HepG2 (cell line): ENCODE measurements at regions not wholly inside any gene's neighbourhood (a gene's known extent, or its start where the extent isn't known, plus 50 kb on each side); places are given as distances from the start of the nearest gene placed in this dataset.

Experiments
- ATAC-seq: fragments of 200-7000 bp; cut with Tn5 transposase; 3 replicates; pipeline ENCODE4 v1.9.1; 2020; ENCODE audit warnings: mild to moderate bottlenecking, moderate library complexity
- BruUV-seq: library from RNA; stranded (reverse); fragments of 400-500 nt; replicated peaks from 2 replicates; lab custom pipeline; 2021; lab: Mats Ljungman, UMichigan
- CTCF ChIA-PET: fragments of 300-600 bp; formaldehyde crosslinking; extraction: SDS; loops from one replicate; lab custom pipeline; 2021; ENCODE audit warnings: low total read pairs, inconsistent platforms, low intra/inter-chr PET ratio; lab: Yijun Ruan, JAX
- POLR2A ChIA-PET: fragments of 350-600 bp; sonication (Branson Sonifier 250); formaldehyde crosslinking; loops from one replicate; lab custom pipeline; 2020; ENCODE audit warnings: antibody characterized with exemption, inconsistent platforms; lab: Yijun Ruan, JAX
- DNase-seq: peaks from one replicate; pipeline ENCODE4 v3.0.0-alpha.2; 2015; ENCODE audit warnings: low spot score
- FAIRE-seq: peaks from 3 replicates; lab custom pipeline; 2011; peaks lifted over from hg19 to GRCh38; lab: Jason Lieb, UNC
- H2AFZ ChIP-seq: one replicate; pipeline ENCODE4 v1.6.1; 2011; ENCODE audit warnings: low read length, inconsistent platforms
- H3K27ac ChIP-seq: fragments of 300-600 bp; 3 replicates; pipeline ENCODE4 v1.8.0; 2011; ENCODE audit warnings: mixed run types, mild to moderate bottlenecking, mixed read lengths, low read length, inconsistent platforms; ENCODE audit not compliant: insufficient read depth; ENCODE audit errors: extremely low read length
- H3K27me3 ChIP-seq, 2 experiments: fragments of 200-600 bp in 1 of 2; 2 replicates in 1 of 2; 3 replicates in 1 of 2; pipeline versions ENCODE4 v1.6.0 to v1.8.0; 2011; ENCODE audit warnings: low read length in 2 of 2, mild to moderate bottlenecking in 2 of 2, moderate library complexity in 2 of 2, inconsistent platforms in 1 of 2; ENCODE audit not compliant: insufficient read depth in 2 of 2, control insufficient read depth in 1 of 2
- H3K36me3 ChIP-seq, 2 experiments: fragments of 200-600 bp in 1 of 2; replicated peaks in 1 of 2; 2 replicates in 1 of 2; 3 replicates in 1 of 2; pipeline versions ENCODE4 v1.5.1 to v1.8.0; 2011; ENCODE audit warnings: low read length in 2 of 2, inconsistent platforms in 1 of 2; ENCODE audit not compliant: insufficient read depth in 2 of 2, control insufficient read depth in 1 of 2
- H3K4me1 ChIP-seq: 2 replicates; pipeline ENCODE4 v1.5.1; 2012; ENCODE audit warnings: low read length, inconsistent platforms; ENCODE audit not compliant: insufficient read depth
- H3K4me2 ChIP-seq: 2 replicates; pipeline ENCODE4 v1.6.0; 2011; ENCODE audit warnings: low read depth, low read length, inconsistent platforms
- H3K4me3 ChIP-seq, 3 experiments: fragments of 200-600 bp in 1 of 3; sonication (generic), shearing (Covaris generic) in 1 of 3; replicated peaks in 1 of 3; 2 replicates each; pipeline ENCODE4 v1.5.1; 2011 to 2016; ENCODE audit warnings: low read length in 3 of 3, inconsistent platforms in 2 of 3, low read depth in 2 of 3, mild to moderate bottlenecking in 2 of 3, control low read depth in 1 of 3, mixed read lengths in 1 of 3; ENCODE audit not compliant: insufficient read depth in 1 of 3
- H3K79me2 ChIP-seq: one replicate; pipeline ENCODE4 v1.6.1; 2011; ENCODE audit warnings: low read length, inconsistent platforms; ENCODE audit not compliant: insufficient read depth
- H3K9ac ChIP-seq: 2 replicates; pipeline ENCODE4 v1.6.0; 2011; ENCODE audit warnings: mild to moderate bottlenecking, low read depth, low read length, inconsistent platforms; ENCODE audit not compliant: insufficient read depth
- H3K9me3 ChIP-seq: 2 replicates; pipeline ENCODE4 v1.5.1; 2012; ENCODE audit warnings: mild to moderate bottlenecking, low read length
- H4K20me1 ChIP-seq: 2 replicates; pipeline ENCODE4 v1.6.0; 2011; ENCODE audit warnings: inconsistent platforms, mild to moderate bottlenecking, low read length, moderate library complexity; ENCODE audit not compliant: insufficient read depth
- ATF1 ChIP-seq: IDR thresholded peaks from 2 replicates; pipeline ENCODE4 v1.6.1; 2016; ENCODE audit warnings: mild to moderate bottlenecking, control low read depth
- HOXA3 ChIP-seq: sonication (generic); formaldehyde crosslinking; IDR thresholded peaks from 2 replicates; pipeline ENCODE4 v1.5.0; 2020; ENCODE audit warnings: missing genetic modification reagents
- SMARCE1 ChIP-seq: fragments of 450-650 bp; IDR thresholded peaks from 2 replicates; pipeline ENCODE4 v1.6.1; 2017; ENCODE audit warnings: borderline replicate concordance
- SP2 ChIP-seq: sonication (generic); formaldehyde crosslinking; IDR thresholded peaks from 2 replicates; pipeline ENCODE4 v1.5.1; 2020; ENCODE audit warnings: mild to moderate bottlenecking, missing genetic modification reagents
- ZC3H13 ChIP-seq: sonication (generic); formaldehyde crosslinking; IDR thresholded peaks from 2 replicates; pipeline ENCODE4 v1.8.1; 2023; ENCODE audit warnings: mild to moderate bottlenecking, missing genetic modification reagents, moderate library complexity
- ZFAT ChIP-seq: sonication (generic); formaldehyde crosslinking; conservative IDR thresholded peaks from 2 replicates; pipeline ENCODE4 v1.8.1; 2023; ENCODE audit warnings: missing genetic modification reagents, inconsistent platforms
- ZFP62 ChIP-seq: sonication (generic); formaldehyde crosslinking; IDR thresholded peaks from 2 replicates; pipeline ENCODE4 v1.4.0; 2020; ENCODE audit warnings: missing genetic modification reagents
- ZNF251 ChIP-seq: sonication (generic); formaldehyde crosslinking; IDR thresholded peaks from 2 replicates; pipeline ENCODE4 v1.9.0; 2021; ENCODE audit warnings: mild to moderate bottlenecking, missing genetic modification reagents
- ZNF616 ChIP-seq: sonication (generic); formaldehyde crosslinking; IDR thresholded peaks from 2 replicates; pipeline ENCODE4 v1.5.0; 2020; ENCODE audit warnings: low read depth, mild to moderate bottlenecking, missing genetic modification reagents
- ZSCAN31 ChIP-seq: sonication (generic); formaldehyde crosslinking; IDR thresholded peaks from 2 replicates; pipeline ENCODE4 v1.5.0; 2020; ENCODE audit warnings: low read depth, mild to moderate bottlenecking, missing genetic modification reagents
- WGBS: methylation state at CpG from one replicate; pipeline ENCODE4 v1.1.6; 2017; ENCODE audit warnings: low lambda C conversion rate; 5-methylcytosine and 5-hydroxymethylcytosine counted together
- in situ Hi-C: cut with HindIII; loops from 2 replicates; pipeline ENCODE4 v1.10.0; 2017; ENCODE audit warnings: low pct_unique_long_range_greater_than_20kb; ENCODE audit not compliant: extremely low pct_ligation_motif_present
- intact Hi-C: fragments of 100-400 bp; cut with micrococcal nuclease; formaldehyde crosslinking; loops from one replicate; pipeline ENCODE4 v1.10.0; 2022; ENCODE audit not compliant: unreplicated experiment
- TF ChIP-seq, protein P1 (sequence below): sonication (generic); formaldehyde crosslinking; IDR thresholded peaks from 2 replicates; pipeline ENCODE4 v1.4.0; 2020; ENCODE audit warnings: missing genetic modification reagents
- TF ChIP-seq, protein P2 (sequence below): sonication (generic); formaldehyde crosslinking; conservative IDR thresholded peaks from 2 replicates; pipeline ENCODE4 v1.4.0; 2020; ENCODE audit warnings: missing genetic modification reagents

DNA sequence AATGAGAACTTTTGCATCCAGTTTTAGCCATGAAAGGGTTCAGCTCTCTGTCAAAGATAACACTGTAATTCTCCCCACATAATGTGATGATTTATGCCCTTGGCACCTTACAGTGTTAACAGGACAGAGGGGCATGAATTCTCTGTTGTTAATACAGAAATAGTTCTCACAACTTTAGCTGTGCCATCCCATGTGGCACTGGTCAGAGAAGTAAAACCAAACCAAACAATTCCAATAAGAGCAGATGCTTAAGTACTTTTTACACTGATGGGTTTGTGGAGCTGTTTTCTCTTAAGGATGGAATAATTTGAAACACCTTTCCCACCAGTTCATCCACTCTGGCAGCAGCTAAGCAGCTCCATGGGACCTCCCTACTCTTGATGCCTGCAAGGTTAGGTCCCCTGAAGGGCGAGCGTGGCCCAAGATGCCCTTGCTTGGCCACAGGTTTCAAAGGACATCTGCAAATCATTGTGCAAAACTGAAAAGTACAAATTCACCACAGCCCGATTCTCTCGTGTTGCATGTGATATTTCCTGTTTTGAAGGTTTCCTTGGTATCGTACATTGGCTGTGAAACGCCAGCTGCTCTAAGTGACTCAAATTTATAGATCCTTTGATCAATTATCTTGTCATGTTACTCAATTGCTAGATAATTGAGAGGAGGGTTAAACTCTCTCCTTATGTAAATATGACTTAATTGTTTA is 82.5 kb upstream of the CREB5 start:
- Histone ChIP-seq H3K4me1 (no peaks in the 10 kb centered on the region), H3K27me3 (no peaks in the 10 kb centered on the region), H3K4me2 (no peak overlapping the region), H3K9ac (no peak overlapping the region), H3K79me2 (no peaks in the 10 kb centered on the region), H2AFZ (no peak overlapping the region), H4K20me1 (no peaks in the 10 kb centered on the region), H3K4me3 (no peak overlapping the region), H3K27ac (no peak overlapping the region), H3K9me3 (no peaks in the 10 kb centered on the region), H3K36me3 (no peaks in the 10 kb centered on the region)
- intact Hi-C loops (no loop called here), in situ Hi-C loops (no loop called here)
- ChIA-PET CTCF (no interaction called here), POLR2A (no interaction called here)
- BruUV-seq: no TSS peak
- DNase-seq (no peak), FAIRE-seq (no peak), ATAC-seq (no peak)
- WGBS: 36% methylated on average over 5 of the region's 6 CpGs
- TF ChIP-seq HOXA3: no peak
- TF ChIP-seq, protein P1, sequence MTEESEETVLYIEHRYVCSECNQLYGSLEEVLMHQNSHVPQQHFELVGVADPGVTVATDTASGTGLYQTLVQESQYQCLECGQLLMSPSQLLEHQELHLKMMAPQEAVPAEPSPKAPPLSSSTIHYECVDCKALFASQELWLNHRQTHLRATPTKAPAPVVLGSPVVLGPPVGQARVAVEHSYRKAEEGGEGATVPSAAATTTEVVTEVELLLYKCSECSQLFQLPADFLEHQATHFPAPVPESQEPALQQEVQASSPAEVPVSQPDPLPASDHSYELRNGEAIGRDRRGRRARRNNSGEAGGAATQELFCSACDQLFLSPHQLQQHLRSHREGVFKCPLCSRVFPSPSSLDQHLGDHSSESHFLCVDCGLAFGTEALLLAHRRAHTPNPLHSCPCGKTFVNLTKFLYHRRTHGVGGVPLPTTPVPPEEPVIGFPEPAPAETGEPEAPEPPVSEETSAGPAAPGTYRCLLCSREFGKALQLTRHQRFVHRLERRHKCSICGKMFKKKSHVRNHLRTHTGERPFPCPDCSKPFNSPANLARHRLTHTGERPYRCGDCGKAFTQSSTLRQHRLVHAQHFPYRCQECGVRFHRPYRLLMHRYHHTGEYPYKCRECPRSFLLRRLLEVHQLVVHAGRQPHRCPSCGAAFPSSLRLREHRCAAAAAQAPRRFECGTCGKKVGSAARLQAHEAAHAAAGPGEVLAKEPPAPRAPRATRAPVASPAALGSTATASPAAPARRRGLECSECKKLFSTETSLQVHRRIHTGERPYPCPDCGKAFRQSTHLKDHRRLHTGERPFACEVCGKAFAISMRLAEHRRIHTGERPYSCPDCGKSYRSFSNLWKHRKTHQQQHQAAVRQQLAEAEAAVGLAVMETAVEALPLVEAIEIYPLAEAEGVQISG: no peak
- no peak for TF ChIP-seq ZNF251 (CRISPR knock-in tag)
- TF ChIP-seq ZNF616 (CRISPR knock-in tag): no peak
- TF ChIP-seq, protein P2, sequence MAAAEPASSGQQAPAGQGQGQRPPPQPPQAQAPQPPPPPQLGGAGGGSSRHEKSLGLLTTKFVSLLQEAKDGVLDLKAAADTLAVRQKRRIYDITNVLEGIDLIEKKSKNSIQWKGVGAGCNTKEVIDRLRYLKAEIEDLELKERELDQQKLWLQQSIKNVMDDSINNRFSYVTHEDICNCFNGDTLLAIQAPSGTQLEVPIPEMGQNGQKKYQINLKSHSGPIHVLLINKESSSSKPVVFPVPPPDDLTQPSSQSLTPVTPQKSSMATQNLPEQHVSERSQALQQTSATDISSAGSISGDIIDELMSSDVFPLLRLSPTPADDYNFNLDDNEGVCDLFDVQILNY: no peak
- TF ChIP-seq ZFAT (CRISPR knock-in tag): no peak
- no peak for TF ChIP-seq ZSCAN31
- no peak for TF ChIP-seq SMARCE1
- TF ChIP-seq ZFP62 (CRISPR knock-in tag): no peak
- no peak for TF ChIP-seq ATF1 (CRISPR knock-in tag)
- no peak for TF ChIP-seq SP2 (CRISPR knock-in tag)
- no peak for TF ChIP-seq ZC3H13
